NCI-H187 treated with DMSO at 0.1 percent for 48 hours (cell line): ENCODE measurements at regions not wholly inside any gene's neighbourhood (a gene's known extent, or its start where the extent isn't known, plus 50 kb on each side); places are given as distances from the start of the nearest gene placed in this dataset.
"Not testable (repeated sequence)": the region's sequence is repeated elsewhere in the genome, so short reads cannot be mapped to it uniquely, and the experiment has no call there.

Source experiments
- DNase-seq: peaks from one replicate; lab custom pipeline; 2025; lab: John Stamatoyannopoulos, UW

DNA sequence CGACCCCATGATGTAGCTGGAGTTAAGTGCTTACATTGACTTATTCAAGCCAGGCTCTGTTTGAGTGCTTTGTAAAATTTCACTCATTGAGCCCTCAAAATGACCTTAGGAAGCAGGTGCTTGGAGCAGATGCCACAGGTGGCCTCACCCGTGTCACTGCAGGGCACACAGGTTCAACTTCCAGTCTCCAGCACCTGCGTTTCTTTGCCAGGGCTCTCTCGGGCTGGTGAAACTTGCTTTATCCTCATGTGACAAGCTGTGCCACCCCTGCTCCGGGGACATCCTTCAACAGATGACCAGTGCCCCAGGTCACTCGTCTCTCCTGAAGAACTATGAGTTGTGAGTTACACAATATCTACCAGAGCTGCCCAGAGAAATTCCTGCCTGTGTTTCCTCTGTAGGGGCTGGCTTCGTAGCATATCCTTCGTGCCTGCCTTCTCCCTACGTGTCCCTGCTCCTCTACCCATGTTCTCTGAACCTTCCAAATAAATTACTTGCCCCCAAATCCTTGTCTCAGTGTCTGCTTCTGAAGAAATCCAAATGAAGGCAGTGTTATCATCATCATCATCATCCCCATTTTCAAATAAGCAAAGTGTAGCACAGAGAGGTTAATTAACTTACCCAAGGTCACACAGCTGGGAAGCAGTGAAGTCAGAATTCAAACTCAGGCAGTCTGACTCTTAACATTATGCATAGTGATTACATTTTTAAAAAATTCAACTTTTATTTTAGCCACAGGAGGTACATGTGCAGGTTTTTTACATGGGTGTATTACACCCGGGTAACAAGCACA lies 352.5 kb downstream of the NPIPA8 start:
- DNase-seq = no peak

DNA sequence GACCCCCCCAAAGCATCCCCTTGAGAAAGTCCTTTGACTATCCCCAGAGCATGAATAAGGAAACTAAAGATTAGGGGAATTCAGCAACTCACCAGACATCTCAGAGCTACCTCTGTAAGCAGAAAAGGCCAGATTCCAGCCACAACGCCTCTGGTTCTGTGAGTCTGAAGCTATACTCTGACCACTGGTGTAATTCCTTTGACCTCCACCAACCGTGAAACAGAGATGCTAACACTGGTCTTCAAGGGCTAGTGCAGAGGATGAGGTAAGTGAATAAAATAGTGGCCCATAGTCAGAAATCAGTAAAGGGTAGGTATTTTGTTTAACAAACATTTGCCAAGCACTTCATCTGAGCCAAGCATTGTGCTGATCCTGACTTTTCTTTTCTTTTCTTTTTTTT lies 353.4 kb downstream of the NPIPA8 start:
- no peak for DNase-seq

DNA sequence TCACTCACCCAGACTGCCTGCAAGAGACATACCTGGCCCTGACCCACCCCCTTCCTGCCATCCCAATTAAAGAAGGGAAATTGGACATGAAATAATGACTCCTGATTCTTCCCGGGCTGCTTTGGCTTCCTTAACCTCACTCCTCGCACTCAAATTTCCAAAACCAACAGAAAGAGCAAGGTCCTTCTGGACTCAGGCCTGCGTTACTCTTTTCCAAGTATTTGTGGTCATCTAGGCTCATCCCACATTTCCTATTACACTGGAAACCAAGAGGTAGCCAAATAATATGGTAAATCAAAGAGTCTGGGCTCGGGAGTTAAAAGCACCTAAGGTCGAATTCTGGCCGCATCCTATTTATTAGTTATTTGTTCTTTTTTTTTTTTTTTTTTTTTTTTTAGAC lies 359.3 kb downstream of the NPIPA8 start:
- no peak for DNase-seq

DNA sequence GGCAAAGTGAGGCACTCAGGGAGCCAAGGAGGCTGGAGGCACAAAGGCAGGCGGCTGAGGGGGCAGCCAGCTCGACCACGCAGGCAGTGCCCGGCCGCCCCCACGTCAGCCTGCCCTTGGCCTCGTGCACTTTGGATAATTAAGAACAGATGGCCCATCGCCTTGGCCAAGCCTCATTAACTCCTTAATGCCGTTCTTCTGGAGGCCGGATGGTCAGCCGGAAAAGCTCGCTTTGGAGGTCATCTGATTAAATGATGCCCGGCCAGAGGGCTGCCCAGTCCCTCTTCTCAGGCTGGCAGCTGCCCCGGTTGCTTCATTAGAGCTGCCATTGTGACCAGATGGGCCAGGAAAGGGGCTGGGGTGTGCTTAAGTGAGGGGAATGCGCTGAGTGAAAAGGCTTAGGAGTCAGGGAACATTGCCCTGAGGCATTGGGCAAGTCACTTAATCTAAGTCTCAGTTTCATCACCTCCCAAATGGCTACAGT lies 364.0 kb downstream of the NPIPA8 start:
- DNase-seq = no peak

- DNase-seq = no peak
Observed at GRCh38 chr16:17970816-17971331, 365.7 kb downstream of the NPIPA8 start.

GRCh38 chr16:17970157-17970765 lies 366.3 kb downstream of the NPIPA8 start:
- no peak for DNase-seq

DNA sequence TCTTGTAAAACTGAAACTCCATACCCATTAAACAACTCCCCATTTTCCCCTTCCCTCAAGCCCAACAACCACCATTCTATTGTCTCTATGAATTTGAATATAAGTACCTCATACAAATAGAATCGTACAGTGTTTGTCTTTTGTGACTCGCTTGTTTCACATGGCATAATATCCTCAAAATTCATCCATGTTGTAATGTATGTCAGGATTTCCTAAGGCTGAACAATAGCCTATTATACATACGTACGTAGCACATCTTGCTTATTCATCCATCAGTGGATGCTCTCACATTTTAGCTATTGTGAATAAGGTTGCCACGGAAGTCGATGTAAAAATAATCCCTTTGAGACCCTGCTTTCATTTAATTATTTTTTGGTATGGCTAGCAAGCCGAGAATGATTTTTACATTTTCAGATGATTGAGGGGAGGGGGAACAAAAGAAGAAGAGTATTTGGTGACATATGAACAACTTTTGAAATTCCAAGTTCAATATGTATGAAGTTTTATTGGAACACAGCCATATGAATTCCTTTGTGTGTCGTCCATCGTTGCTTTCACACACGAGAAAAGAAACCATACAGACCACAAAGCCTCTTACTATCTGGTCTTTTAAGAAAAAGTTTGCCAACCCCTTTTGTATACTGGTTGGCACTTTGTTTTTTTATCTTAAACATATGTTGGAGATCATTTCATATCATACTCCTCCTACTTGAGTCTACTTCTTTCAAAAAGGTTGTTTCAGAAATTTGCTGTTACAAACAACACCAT lies 371.2 kb downstream of the NPIPA8 start:
- DNase-seq = no peak

DNA sequence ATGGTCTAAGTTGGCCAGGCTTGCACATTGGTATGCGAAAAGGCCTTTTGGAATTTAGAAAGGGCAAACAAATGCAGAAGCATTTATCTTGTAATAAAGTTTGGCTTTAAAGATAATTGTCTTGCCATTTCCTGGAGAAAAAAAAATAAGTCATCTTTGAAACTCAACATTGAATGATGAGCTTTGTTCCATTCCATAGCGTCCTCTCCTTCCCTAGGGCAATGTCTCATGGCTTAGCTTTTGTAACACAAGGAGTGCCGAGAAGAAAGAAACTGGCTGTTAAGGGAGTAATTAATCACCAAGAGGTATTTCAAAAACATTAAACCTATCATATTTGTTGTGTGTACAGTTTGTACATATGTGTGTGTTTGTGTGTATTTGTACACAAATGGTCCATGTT lies 372.3 kb downstream of the NPIPA8 start:
- no peak for DNase-seq

- no peak for DNase-seq
Observed at GRCh38 chr16:17963185-17963836, 373.2 kb downstream of the NPIPA8 start.

DNA sequence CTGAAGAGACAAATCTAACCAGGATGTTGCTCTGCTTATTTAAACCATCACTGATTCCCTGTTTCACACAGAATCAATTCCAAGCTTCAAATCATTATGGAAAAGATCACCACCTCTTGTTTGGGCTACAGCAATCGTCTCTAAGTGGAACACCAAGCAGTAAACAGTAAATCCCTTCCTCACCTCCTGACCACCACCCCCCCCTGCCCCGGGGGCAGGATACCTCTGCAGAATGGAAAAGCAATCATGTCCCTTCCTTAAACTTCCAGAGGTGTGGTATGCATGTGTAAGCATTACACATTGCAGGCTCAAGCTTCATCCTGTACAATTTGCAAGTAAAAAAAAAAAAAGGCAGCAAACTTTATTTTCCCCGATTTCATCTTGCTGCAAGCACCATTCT lies 373.8 kb downstream of the NPIPA8 start:
- no peak for DNase-seq

DNA sequence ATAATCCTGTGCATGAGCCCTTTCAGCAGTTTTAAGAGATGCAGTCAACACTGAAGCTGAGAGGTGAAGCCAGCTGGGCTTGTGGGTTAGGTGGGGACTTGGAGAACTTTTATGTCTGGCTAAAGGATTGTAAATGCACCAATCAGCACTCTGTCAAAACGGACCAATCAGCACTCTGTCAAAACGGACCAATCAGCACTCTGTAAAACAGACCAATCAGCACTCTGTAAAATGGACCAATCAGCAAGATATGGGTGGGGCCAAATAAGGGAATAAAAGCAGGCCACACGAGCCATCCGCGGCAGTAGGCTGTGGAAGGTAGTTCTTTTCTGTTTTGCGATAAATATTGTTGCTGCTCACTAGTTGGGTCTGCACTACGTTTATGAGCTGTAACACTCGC lies 374.7 kb downstream of the NPIPA8 start:
- DNase-seq = not testable (repeated sequence)

DNA sequence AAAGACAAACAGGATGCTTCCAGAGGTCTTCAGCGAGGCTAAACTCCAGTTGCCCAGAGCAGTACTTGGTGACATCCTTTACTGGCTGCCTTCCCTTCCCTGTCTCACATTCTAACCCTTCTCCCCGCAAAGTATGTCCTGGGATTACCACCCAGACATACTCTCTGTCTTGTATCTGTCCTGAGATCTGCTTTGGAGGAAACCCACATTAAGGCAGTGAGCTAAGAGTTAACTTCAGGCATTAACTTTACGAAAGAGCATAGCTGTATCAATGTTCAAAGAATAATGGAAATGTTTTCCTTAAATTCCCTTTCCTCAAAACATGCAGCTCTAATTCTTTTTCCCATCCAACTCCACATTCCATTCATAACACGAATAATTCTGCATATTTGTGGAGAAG lies 385.2 kb downstream of the NPIPA8 start:
- no peak for DNase-seq

DNA sequence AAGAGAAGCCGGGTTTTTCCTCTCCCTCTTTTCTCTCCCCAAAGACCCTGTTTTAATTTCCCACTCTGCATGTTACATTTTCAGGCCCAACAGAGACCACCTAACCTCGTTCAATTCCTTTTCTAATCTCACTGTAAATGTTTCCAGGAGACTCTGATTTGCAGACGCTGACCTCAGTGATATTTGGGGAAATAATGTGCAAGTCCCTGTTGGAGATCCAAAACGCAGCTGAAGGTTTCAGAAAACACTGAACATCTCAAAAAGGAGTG lies 386.6 kb downstream of the NPIPA8 start:
- DNase-seq = no peak

GRCh38 chr16:17949141-17949981 lies 387.2 kb downstream of the NPIPA8 start:
- no peak for DNase-seq

GRCh38 chr16:17947637-17948036 lies 388.9 kb downstream of the NPIPA8 start:
- DNase-seq = no peak

GRCh38 chr16:17947165-17947564 lies 389.4 kb downstream of the NPIPA8 start:
- no peak for DNase-seq

- no peak for DNase-seq
Observed at GRCh38 chr16:17945080-17945601, 391.4 kb downstream of the NPIPA8 start.

- no peak for DNase-seq
Observed at GRCh38 chr16:17944345-17944744, 392.2 kb downstream of the NPIPA8 start.

GRCh38 chr16:17942067-17942466 lies 394.5 kb downstream of the NPIPA8 start:
- no peak for DNase-seq

GRCh38 chr16:17940584-17941364 lies 395.8 kb downstream of the NPIPA8 start:
- no peak for DNase-seq
